ENCODE measurements at regions not wholly inside any gene's neighbourhood (a gene's known extent, or its start where the extent isn't known, plus 50 kb on each side); places are given as distances from the start of the nearest gene placed in this dataset.

- H3K4me1 ChIP-seq (ENCODE audit: control insufficient read depth in 1 of 2, insufficient read depth in 2 of 2, low read depth in 1 of 2, low read length in 1 of 2) = no peaks in the 10 kb centered on the region
- CTCF ChIA-PET = interaction anchor here (0.8 to 12.0 kb wide), 3 partner anchors 14 to 221 kb away, joined by 3 to 88 read pairs (median 6); no protein-coding TSS in a partner anchor
- H3K9me3 ChIP-seq = no peaks in the 10 kb centered on the region
- WGBS (ENCODE audit: low lambda C conversion rate) = 9% methylated on average over 2 of the region's 2 CpGs
- no peaks in the 10 kb centered on the region for H4K20me1 ChIP-seq (ENCODE audit: insufficient read depth)
- H3K36me3 ChIP-seq (replicated peaks in 1 of 2; ENCODE audit: control insufficient read depth in 1 of 2, insufficient read depth in 2 of 2, low read length in 1 of 2) = no peaks in the 10 kb centered on the region
- H3K79me2 ChIP-seq (ENCODE audit: insufficient read depth) = no peaks in the 10 kb centered on the region
- H3K4me3 ChIP-seq (ENCODE audit: low read depth in 2 of 2, low read length in 1 of 2) = no peak overlapping the region
- no peak for TF ChIP-seq TCF12 (IDR thresholded peaks at IDR 0.05)
- H3K27me3 ChIP-seq (ENCODE audit: insufficient read depth) = peaks cover 35% of the 10 kb centered on the region
- no peak for DNase-seq
- no peaks in the 10 kb centered on the region for H3K9me2 ChIP-seq
- POLR2A ChIA-PET = no interaction called here
- H3F3A ChIP-seq (replicated peaks; ENCODE audit: insufficient read depth) = no peaks in the 10 kb centered on the region
- no peak overlapping the region for H2AFZ ChIP-seq (ENCODE audit: low read depth)
- H3K9ac ChIP-seq = no peak overlapping the region
- no peak overlapping the region for H3K27ac ChIP-seq (ENCODE audit: low read depth in 2 of 2, low read length in 1 of 2)
- no peak overlapping the region for H3K4me2 ChIP-seq
Measured at GRCh38 chr17:77025781-77026180, 115.0 kb upstream of the SEC14L1 start.

GRCh38 chr17:77027271-77027889 is 113.4 kb upstream of the SEC14L1 start:
- Histone ChIP-seq H3K36me3 (replicated peaks in 1 of 2; ENCODE audit: control insufficient read depth in 1 of 2, insufficient read depth in 2 of 2, low read length in 1 of 2) (no peaks in the 10 kb centered on the region), H2AFZ (ENCODE audit: low read depth) (no peak overlapping the region), H3K79me2 (ENCODE audit: insufficient read depth) (no peaks in the 10 kb centered on the region), H3K27me3 (ENCODE audit: insufficient read depth) (peaks cover 35% of the 10 kb centered on the region), H3K27ac (ENCODE audit: low read depth in 2 of 2, low read length in 1 of 2) (no peak overlapping the region), H3K9me3 (no peaks in the 10 kb centered on the region), H3F3A (replicated peaks; ENCODE audit: insufficient read depth) (no peaks in the 10 kb centered on the region), H3K4me2 (no peak overlapping the region), H3K4me3 (ENCODE audit: low read depth in 2 of 2, low read length in 1 of 2) (no peak overlapping the region), H4K20me1 (ENCODE audit: insufficient read depth) (no peaks in the 10 kb centered on the region), H3K9me2 (no peaks in the 10 kb centered on the region), H3K4me1 (ENCODE audit: control insufficient read depth in 1 of 2, insufficient read depth in 2 of 2, low read depth in 1 of 2, low read length in 1 of 2) (no peaks in the 10 kb centered on the region), H3K9ac (no peak overlapping the region)
- POLR2A ChIA-PET = no interaction called here
- 70% methylated on average over 3 of the region's 3 CpGs for WGBS (ENCODE audit: low lambda C conversion rate)
- DNase-seq = no peak
- CTCF ChIA-PET = interaction anchor here (0.9 kb wide), 1 partner anchor 29 kb away, joined by 3 read pairs; no protein-coding TSS in a partner anchor
- TF ChIP-seq GATA2 (CRISPR knock-in tag; IDR thresholded peaks at IDR 0.05) (no peak), FOXJ3 (CRISPR knock-in tag; IDR thresholded peaks at IDR 0.05) (no peak), EP300 (IDR thresholded peaks at IDR 0.05; ENCODE audit: borderline replicate concordance in 1 of 2, low read depth in 1 of 2, low read length in 1 of 2) (no peak)

- ChIA-PET CTCF (interaction anchor here (0.7 to 1.8 kb wide), 3 partner anchors 14 to 27 kb away, joined by 3 to 7 read pairs (median 3); no protein-coding TSS in a partner anchor), POLR2A (no interaction called here)
- Histone ChIP-seq H3K4me1 (ENCODE audit: control insufficient read depth in 1 of 2, insufficient read depth in 2 of 2, low read depth in 1 of 2, low read length in 1 of 2) (no peaks in the 10 kb centered on the region), H3K36me3 (replicated peaks in 1 of 2; ENCODE audit: control insufficient read depth in 1 of 2, insufficient read depth in 2 of 2, low read length in 1 of 2) (no peaks in the 10 kb centered on the region), H3K4me3 (ENCODE audit: low read depth in 2 of 2, low read length in 1 of 2) (no peak overlapping the region), H3K9ac (no peak overlapping the region), H3K27me3 (ENCODE audit: insufficient read depth) (peaks cover 32% of the 10 kb centered on the region), H3K9me3 (no peaks in the 10 kb centered on the region), H4K20me1 (ENCODE audit: insufficient read depth) (no peaks in the 10 kb centered on the region), H3K4me2 (no peak overlapping the region), H2AFZ (ENCODE audit: low read depth) (no peak overlapping the region), H3K9me2 (no peaks in the 10 kb centered on the region), H3F3A (replicated peaks; ENCODE audit: insufficient read depth) (no peaks in the 10 kb centered on the region), H3K27ac (ENCODE audit: low read depth in 2 of 2, low read length in 1 of 2) (no peak overlapping the region), H3K79me2 (ENCODE audit: insufficient read depth) (no peaks in the 10 kb centered on the region)
- WGBS (ENCODE audit: low lambda C conversion rate) = 69% methylated on average over 8 of the region's 8 CpGs
- DNase-seq = no peak
- TF ChIP-seq TAF1 (IDR thresholded peaks at IDR 0.05; ENCODE audit: borderline replicate concordance, low read depth, low read length) (no peak), SIN3A (IDR thresholded peaks at IDR 0.05; ENCODE audit: borderline replicate concordance, low read depth, low read length) (no peak), USF2 (IDR thresholded peaks at IDR 0.05; ENCODE audit: borderline replicate concordance, low read depth, low read length) (no peak), NRF1 (IDR thresholded peaks at IDR 0.05; ENCODE audit: low read depth, low read length) (no peak), REST (IDR thresholded peaks at IDR 0.05; ENCODE audit: low read depth, low read length) (no peak), FOSL2 (IDR thresholded peaks at IDR 0.05; ENCODE audit: borderline replicate concordance, low read depth) (no peak), ZBTB33 (IDR thresholded peaks at IDR 0.05; ENCODE audit: borderline replicate concordance, low read depth) (no peak), GATA2 (CRISPR knock-in tag; IDR thresholded peaks at IDR 0.05) (no peak), TEAD4 (IDR thresholded peaks at IDR 0.05; ENCODE audit: borderline replicate concordance, insufficient read depth) (no peak)
Measured at GRCh38 chr17:77028900-77029299, 111.9 kb upstream of the SEC14L1 start.
